ENCODE measurements at regions not wholly inside any gene's neighbourhood (a gene's known extent, or its start where the extent isn't known, plus 50 kb on each side); places are given as distances from the start of the nearest gene placed in this dataset.

DNA sequence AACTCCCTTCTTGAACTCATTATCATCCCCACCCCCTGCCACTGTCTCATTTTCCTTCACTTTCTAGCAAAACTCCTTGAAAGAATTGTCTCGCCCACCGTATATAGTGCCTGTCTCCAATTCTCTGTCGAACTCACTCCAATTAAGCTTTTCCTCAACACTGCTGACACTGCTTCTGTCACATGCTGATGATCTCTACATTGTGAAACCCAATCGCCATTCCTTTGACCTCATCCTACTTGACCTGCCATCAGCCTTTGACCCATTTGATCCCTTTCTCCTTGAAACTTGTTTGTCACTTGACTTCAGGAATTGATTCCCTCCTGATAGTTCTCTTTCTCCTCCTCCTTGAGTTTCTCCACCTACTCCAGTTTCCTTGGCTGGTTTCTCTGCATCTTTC, 54.8 kb downstream of the CCDC71L start:
- H2AFZ ChIP-seq (ENCODE audit: low read length), result peak overlapping the region; percentile 16
- in situ Hi-C loops (cut with HindIII; ENCODE audit: extremely low pct_ligation_motif_present, low pct_unique_long_range_greater_than_20kb) (no loop called here), intact Hi-C loops (cut with micrococcal nuclease; ENCODE audit: unreplicated experiment) (no loop called here)
- ATAC-seq (no peak), DNase-seq (ENCODE audit: low spot score) (no peak), FAIRE-seq (no peak)
- H4K20me1 ChIP-seq (ENCODE audit: insufficient read depth, low read length), result no peaks in the 10 kb centered on the region
- WGBS (ENCODE audit: low lambda C conversion rate), result 3% methylated on average over 4 of the region's 4 CpGs
- ChIA-PET CTCF (ENCODE audit: low intra/inter-chr PET ratio, low total read pairs) (no interaction called here), POLR2A (no interaction called here)
- H3K36me3 ChIP-seq (replicated peaks in 1 of 2; ENCODE audit: control insufficient read depth in 1 of 2, insufficient read depth in 2 of 2, low read length in 2 of 2), result no peaks in the 10 kb centered on the region
- no peaks in the 10 kb centered on the region; a peak in 1 of 5 replicates for H3K27me3 ChIP-seq (ENCODE audit: control insufficient read depth in 1 of 2, insufficient read depth in 2 of 2, low read length in 2 of 2)
- TF ChIP-seq JUNB (CRISPR knock-in tag; IDR thresholded peaks at IDR 0.05; ENCODE audit: borderline replicate concordance), result no peak
- TF ChIP-seq CEBPB (IDR thresholded peaks at IDR 0.05; ENCODE audit: borderline replicate concordance, low read depth, low read length), result no peak
- TF ChIP-seq ZC3H13 (CRISPR knock-in tag; IDR thresholded peaks at IDR 0.05), result no peak
- TF ChIP-seq, protein P1, sequence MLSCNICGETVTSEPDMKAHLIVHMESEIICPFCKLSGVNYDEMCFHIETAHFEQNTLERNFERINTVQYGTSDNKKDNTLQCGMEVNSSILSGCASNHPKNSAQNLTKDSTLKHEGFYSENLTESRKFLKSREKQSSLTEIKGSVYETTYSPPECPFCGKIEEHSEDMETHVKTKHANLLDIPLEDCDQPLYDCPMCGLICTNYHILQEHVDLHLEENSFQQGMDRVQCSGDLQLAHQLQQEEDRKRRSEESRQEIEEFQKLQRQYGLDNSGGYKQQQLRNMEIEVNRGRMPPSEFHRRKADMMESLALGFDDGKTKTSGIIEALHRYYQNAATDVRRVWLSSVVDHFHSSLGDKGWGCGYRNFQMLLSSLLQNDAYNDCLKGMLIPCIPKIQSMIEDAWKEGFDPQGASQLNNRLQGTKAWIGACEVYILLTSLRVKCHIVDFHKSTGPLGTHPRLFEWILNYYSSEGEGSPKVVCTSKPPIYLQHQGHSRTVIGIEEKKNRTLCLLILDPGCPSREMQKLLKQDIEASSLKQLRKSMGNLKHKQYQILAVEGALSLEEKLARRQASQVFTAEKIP (CRISPR knock-in tag; IDR thresholded peaks at IDR 0.05; ENCODE audit: borderline replicate concordance), result no peak
- no peak for TF ChIP-seq CBX2 (IDR thresholded peaks at IDR 0.05; ENCODE audit: low read depth, low read length)
- TF ChIP-seq CBX2 (CRISPR knock-in tag; IDR thresholded peaks at IDR 0.05; ENCODE audit: low read depth), result no peak
- no peak for TF ChIP-seq ZFP41 (CRISPR knock-in tag; IDR thresholded peaks at IDR 0.05; ENCODE audit: borderline replicate concordance)
- TF ChIP-seq, protein P2, sequence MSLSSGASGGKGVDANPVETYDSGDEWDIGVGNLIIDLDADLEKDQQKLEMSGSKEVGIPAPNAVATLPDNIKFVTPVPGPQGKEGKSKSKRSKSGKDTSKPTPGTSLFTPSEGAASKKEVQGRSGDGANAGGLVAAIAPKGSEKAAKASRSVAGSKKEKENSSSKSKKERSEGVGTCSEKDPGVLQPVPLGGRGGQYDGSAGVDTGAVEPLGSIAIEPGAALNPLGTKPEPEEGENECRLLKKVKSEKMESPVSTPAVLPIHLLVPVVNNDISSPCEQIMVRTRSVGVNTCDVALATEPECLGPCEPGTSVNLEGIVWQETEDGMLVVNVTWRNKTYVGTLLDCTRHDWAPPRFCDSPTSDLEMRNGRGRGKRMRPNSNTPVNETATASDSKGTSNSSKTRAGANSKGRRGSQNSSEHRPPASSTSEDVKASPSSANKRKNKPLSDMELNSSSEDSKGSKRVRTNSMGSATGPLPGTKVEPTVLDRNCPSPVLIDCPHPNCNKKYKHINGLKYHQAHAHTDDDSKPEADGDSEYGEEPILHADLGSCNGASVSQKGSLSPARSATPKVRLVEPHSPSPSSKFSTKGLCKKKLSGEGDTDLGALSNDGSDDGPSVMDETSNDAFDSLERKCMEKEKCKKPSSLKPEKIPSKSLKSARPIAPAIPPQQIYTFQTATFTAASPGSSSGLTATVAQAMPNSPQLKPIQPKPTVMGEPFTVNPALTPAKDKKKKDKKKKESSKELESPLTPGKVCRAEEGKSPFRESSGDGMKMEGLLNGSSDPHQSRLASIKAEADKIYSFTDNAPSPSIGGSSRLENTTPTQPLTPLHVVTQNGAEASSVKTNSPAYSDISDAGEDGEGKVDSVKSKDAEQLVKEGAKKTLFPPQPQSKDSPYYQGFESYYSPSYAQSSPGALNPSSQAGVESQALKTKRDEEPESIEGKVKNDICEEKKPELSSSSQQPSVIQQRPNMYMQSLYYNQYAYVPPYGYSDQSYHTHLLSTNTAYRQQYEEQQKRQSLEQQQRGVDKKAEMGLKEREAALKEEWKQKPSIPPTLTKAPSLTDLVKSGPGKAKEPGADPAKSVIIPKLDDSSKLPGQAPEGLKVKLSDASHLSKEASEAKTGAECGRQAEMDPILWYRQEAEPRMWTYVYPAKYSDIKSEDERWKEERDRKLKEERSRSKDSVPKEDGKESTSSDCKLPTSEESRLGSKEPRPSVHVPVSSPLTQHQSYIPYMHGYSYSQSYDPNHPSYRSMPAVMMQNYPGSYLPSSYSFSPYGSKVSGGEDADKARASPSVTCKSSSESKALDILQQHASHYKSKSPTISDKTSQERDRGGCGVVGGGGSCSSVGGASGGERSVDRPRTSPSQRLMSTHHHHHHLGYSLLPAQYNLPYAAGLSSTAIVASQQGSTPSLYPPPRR (CRISPR knock-in tag; IDR thresholded peaks at IDR 0.05; ENCODE audit: borderline replicate concordance), result no peak
- no peak for TF ChIP-seq RAD51 (IDR thresholded peaks at IDR 0.05; ENCODE audit: borderline replicate concordance)
- no peak for TF ChIP-seq ZNF446 (CRISPR knock-in tag; IDR thresholded peaks at IDR 0.05)
- no peak for TF ChIP-seq ETV6 (CRISPR knock-in tag; conservative IDR thresholded peaks at IDR 0.05)
- TF ChIP-seq, protein P3, sequence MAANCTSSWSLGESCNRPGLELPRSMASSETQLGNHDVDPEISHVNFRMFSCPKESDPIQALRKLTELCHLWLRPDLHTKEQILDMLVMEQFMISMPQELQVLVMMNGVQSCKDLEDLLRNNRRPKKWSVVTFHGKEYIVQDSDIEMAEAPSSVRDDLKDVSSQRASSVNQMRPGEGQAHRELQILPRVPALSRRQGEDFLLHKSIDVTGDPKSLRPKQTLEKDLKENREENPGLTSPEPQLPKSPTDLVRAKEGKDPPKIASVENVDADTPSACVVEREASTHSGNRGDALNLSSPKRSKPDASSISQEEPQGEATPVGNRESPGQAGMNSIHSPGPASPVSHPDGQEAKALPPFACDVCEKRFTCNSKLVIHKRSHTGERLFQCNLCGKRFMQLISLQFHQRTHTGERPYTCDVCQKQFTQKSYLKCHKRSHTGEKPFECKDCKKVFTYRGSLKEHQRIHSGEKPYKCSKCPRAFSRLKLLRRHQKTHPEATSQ (CRISPR knock-in tag; IDR thresholded peaks at IDR 0.05; ENCODE audit: borderline replicate concordance), result no peak
- no peak for TF ChIP-seq KLF11 (CRISPR knock-in tag; IDR thresholded peaks at IDR 0.05)
- TF ChIP-seq JARID2 (CRISPR knock-in tag; IDR thresholded peaks at IDR 0.05; ENCODE audit: insufficient replicate concordance), result no peak
- no peak for TF ChIP-seq PHF20 (CRISPR knock-in tag; IDR thresholded peaks at IDR 0.05)
- no peak for TF ChIP-seq FOXA1 (IDR thresholded peaks at IDR 0.05)
- no peak for TF ChIP-seq FOXA1 (CRISPR knock-in tag; IDR thresholded peaks at IDR 0.05)
- no peak for TF ChIP-seq ZKSCAN8 (CRISPR knock-in tag; IDR thresholded peaks at IDR 0.05; ENCODE audit: borderline replicate concordance)
- BruUV-seq (replicated peaks), result no TSS peak
- H3K4me3 ChIP-seq (replicated peaks in 1 of 3; ENCODE audit: insufficient read depth in 1 of 3, low read depth in 2 of 3, low read length in 3 of 3), result no peak overlapping the region
- H3K79me2 ChIP-seq (ENCODE audit: insufficient read depth, low read length), result no peaks in the 10 kb centered on the region
- H3K9ac ChIP-seq (ENCODE audit: insufficient read depth, low read depth, low read length), result no peak overlapping the region
- no peaks in the 10 kb centered on the region for H3K4me1 ChIP-seq (ENCODE audit: insufficient read depth, low read length)
- H3K27ac ChIP-seq (ENCODE audit: extremely low read length, insufficient read depth, low read length), result no peak overlapping the region
- H3K4me2 ChIP-seq (ENCODE audit: low read depth, low read length), result no peak overlapping the region
- H3K9me3 ChIP-seq (ENCODE audit: low read length), result no peaks in the 10 kb centered on the region

Data from HepG2 (cell line).